Spleen (tissue), 11 donors: ENCODE measurements at regions not wholly inside any gene's neighbourhood (a gene's known extent, or its start where the extent isn't known, plus 50 kb on each side); places are given as distances from the start of the nearest gene placed in this dataset.

Experiments used
- DNase-seq: peaks from one replicate; pipeline ENCODE4 v3.0.0-alpha.2; 2020
- H3K27ac ChIP-seq, 8 donors: fragments of 200-600 bp; sonication (generic) in 7 of 8; 1 replicate in 4 of 8; 2 replicates in 4 of 8; pipeline versions ENCODE4 v1.5.0 to v1.8.0; 2016 to 2021; ENCODE audit warnings: inconsistent platforms in 4 of 8, mild to moderate bottlenecking in 4 of 8, moderate library complexity in 1 of 8
- H3K27me3 ChIP-seq, 7 donors: fragments of 200-600 bp; sonication (generic) in 6 of 7; replicated peaks in 1 of 7; 1 replicate in 4 of 7; 2 replicates in 3 of 7; pipeline versions ENCODE4 v1.5.0 to v1.8.0; 2016 to 2021; ENCODE audit warnings: inconsistent platforms in 3 of 7, mild to moderate bottlenecking in 1 of 7
- H3K36me3 ChIP-seq, 6 donors: fragments of 200-600 bp; sonication (generic) in 5 of 6; 1 replicate in 4 of 6; 2 replicates in 2 of 6; pipeline versions ENCODE4 v1.5.0 to v1.8.0; 2016 to 2021; ENCODE audit warnings: inconsistent platforms in 2 of 6
- H3K4me1 ChIP-seq, 6 donors: fragments of 200-600 bp; sonication (generic) in 5 of 6; 1 replicate in 3 of 6; 2 replicates in 3 of 6; pipeline versions ENCODE4 v1.5.0 to v1.8.0; 2016 to 2021; ENCODE audit warnings: inconsistent platforms in 3 of 6
- H3K4me3 ChIP-seq, 8 donors: fragments of 200-600 bp; sonication (generic) in 7 of 8; 1 replicate in 4 of 8; 2 replicates in 4 of 8; pipeline versions ENCODE4 v1.5.0 to v1.8.0; 2016 to 2021; ENCODE audit warnings: inconsistent platforms in 4 of 8, mild to moderate bottlenecking in 4 of 8, moderate library complexity in 2 of 8
- H3K9me3 ChIP-seq, 8 donors: fragments of 200-600 bp; sonication (generic) in 7 of 8; 1 replicate in 4 of 8; 2 replicates in 4 of 8; pipeline versions ENCODE4 v1.5.0 to v1.8.0; 2016 to 2021; ENCODE audit warnings: inconsistent platforms in 4 of 8
- POLR2A ChIP-seq, 3 donors: fragments of 450-650 bp; IDR thresholded peaks; one replicate each; pipeline ENCODE4 v1.5.1; 2017; ENCODE audit warnings: antibody characterized with exemption in 3 of 3, mild to moderate bottlenecking in 1 of 3
- POLR2AphosphoS5 ChIP-seq, 3 donors: sonication (generic); formaldehyde crosslinking; IDR thresholded peaks; one replicate each; pipeline ENCODE4 v1.5.1; 2017; ENCODE audit warnings: antibody characterized with exemption in 3 of 3
- WGBS, 5 donors: extraction: QIAGEN DNeasy Blood & Tissue Kit in 3 of 5; methylation state at CpG; one replicate each; pipeline versions ENCODE4 v1.1.5 to v1.1.7; 2013 to 2018; 5-methylcytosine and 5-hydroxymethylcytosine counted together
- intact Hi-C: fragments of 100-400 bp; cut with DNase I; formaldehyde crosslinking; loops from one replicate; pipeline ENCODE4 v1.15.0; 2023; ENCODE audit warnings: low total_unique reads
- TF ChIP-seq, protein P1 (sequence below), 11 experiments: fragments of 200-600 bp in 7 of 11; fragments of 450-650 bp in 4 of 11; sonication (generic) in 4 of 11; IDR thresholded peaks in 8 of 11; conservative IDR thresholded peaks in 3 of 11; 1 replicate in 7 of 11; 2 replicates in 4 of 11; pipeline versions ENCODE4 v1.4.0 to v1.8.0; 2016 to 2021; ENCODE audit warnings: antibody characterized with exemption in 11 of 11, inconsistent platforms in 4 of 11, mild to moderate bottlenecking in 1 of 11
- donor health status: healthy with polysubstance abuse.
- donor health status: DM: no; HTN: no; CAD: no; lungs with moderate emphysema.
- donor health status: DM: no; HTN: no; CAD: no.
- donor health status: Bipolar disorder and iron deficiency.
- donor health status: healthy.
- donor health status: DM: no; HTN: no; CAD: no.
- donor health status: DM: yes; HTN: yes; CAD: no.

DNA sequence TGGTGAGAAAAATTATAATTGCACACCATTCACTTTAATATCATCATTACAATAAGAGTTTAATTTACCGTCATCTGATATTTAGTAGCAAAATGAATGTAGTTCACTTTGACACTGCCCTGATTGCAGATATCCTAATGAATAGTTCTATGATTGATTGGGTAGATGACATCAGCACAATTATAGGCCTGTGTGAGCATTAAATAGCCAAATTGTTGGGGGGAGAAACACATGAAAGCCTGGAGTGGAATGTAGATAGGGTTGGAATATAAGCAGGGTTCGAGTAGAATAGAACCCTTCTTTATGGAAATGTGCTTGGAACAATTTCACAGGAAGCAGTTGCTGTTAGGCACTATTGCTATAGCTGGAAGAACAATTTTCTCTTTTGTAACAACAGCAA is 1526.2 kb downstream of the RPA4 start:
- TF ChIP-seq POLR2AphosphoS5 (IDR thresholded peaks at IDR 0.05) (no peak), POLR2A (IDR thresholded peaks at IDR 0.05) (no peak)
- TF ChIP-seq, protein P1, sequence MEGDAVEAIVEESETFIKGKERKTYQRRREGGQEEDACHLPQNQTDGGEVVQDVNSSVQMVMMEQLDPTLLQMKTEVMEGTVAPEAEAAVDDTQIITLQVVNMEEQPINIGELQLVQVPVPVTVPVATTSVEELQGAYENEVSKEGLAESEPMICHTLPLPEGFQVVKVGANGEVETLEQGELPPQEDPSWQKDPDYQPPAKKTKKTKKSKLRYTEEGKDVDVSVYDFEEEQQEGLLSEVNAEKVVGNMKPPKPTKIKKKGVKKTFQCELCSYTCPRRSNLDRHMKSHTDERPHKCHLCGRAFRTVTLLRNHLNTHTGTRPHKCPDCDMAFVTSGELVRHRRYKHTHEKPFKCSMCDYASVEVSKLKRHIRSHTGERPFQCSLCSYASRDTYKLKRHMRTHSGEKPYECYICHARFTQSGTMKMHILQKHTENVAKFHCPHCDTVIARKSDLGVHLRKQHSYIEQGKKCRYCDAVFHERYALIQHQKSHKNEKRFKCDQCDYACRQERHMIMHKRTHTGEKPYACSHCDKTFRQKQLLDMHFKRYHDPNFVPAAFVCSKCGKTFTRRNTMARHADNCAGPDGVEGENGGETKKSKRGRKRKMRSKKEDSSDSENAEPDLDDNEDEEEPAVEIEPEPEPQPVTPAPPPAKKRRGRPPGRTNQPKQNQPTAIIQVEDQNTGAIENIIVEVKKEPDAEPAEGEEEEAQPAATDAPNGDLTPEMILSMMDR (IDR thresholded peaks at IDR 0.05 in 8 of 11, conservative IDR thresholded peaks at IDR 0.05 in 3 of 11) = no peak
- no peaks in the 10 kb centered on the region for H3K4me1 ChIP-seq
- intact Hi-C loops = no loop called here
- no peak overlapping the region for H3K27ac ChIP-seq
- no peak overlapping the region for H3K4me3 ChIP-seq
- no peaks in the 10 kb centered on the region for H3K9me3 ChIP-seq
- DNase-seq = no peak
- H3K36me3 ChIP-seq = no peaks in the 10 kb centered on the region
- 77 to 89% (median 79%) methylated on average over 2 of the region's 2 CpGs for WGBS, 5 donors
- H3K27me3 ChIP-seq = no peaks in the 10 kb centered on the region

DNA sequence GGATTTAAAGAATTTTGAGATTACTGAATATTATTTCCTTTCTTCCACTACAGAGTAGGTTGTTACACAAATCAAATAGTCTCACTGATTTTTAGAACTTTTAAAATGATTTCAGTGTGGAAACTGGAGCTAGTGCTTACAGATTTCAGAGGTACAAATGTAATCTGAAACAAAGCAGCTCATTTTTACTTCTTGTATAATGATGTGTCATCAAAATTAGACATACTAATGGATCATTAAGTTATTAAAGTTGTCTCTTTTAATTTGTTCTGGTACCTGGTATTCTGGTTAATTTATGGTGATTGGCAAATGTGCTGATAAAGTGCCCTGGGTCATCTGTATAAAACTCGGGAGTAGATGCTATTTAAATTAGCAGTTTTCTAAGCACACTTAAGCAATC is 1528.3 kb downstream of the RPA4 start:
- Histone ChIP-seq H3K36me3 (no peaks in the 10 kb centered on the region), H3K27me3 (no peaks in the 10 kb centered on the region), H3K4me1 (no peaks in the 10 kb centered on the region), H3K9me3 (no peaks in the 10 kb centered on the region), H3K4me3 (no peak overlapping the region), H3K27ac (no peak overlapping the region)
- 73 to 82% (median 79%) methylated on average over 1 of the region's 1 CpG for WGBS, 5 donors
- intact Hi-C loops = no loop called here
- no peak for DNase-seq
- TF ChIP-seq, protein P1 (IDR thresholded peaks at IDR 0.05 in 8 of 11, conservative IDR thresholded peaks at IDR 0.05 in 3 of 11) = no peak
- no peak for TF ChIP-seq POLR2A (IDR thresholded peaks at IDR 0.05)
- no peak for TF ChIP-seq POLR2AphosphoS5 (IDR thresholded peaks at IDR 0.05)

DNA sequence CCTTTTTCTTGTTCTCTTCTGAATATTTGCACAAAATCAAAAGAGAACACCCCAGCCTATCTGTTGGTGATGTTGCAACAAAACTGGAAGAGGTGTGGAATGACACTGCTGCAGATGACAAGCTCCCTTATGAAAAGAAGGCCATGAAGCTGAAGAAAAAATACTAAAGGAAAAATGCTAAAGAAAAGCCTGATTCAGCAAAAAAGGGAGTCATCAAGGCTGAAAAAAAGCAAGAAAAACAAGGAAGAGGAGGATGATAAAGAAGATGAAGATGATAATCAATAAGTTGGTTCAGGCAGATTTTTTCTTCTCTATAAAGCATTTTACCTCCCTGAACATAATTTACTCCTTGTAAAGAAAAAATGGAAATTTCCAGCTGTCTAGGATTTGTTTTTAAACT is 1538.8 kb downstream of the RPA4 start:
- H3K27me3 ChIP-seq = no peaks in the 10 kb centered on the region
- DNase-seq = no peak
- intact Hi-C loops = no loop called here

DNA sequence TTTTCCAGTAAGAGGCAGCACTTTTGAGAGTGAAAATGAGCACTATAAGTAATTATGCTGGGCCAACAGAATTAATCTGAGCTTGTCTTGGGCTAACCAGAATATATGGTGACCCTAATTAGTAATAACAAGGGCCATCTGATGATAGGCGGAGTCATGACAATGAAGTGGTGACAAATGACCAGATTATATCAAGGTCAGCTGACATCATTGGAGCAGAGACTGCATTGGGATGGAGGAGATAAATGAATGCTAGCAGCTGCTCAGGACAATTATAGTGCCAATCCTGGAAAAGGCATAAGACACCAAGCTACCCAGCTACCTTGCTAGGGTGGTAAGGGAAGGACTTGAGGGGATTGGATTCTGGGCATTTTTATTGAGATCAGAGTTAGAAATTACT is 1548.7 kb downstream of the RPA4 start:
- intact Hi-C loops = no loop called here
- DNase-seq = no peak
- H3K4me1 ChIP-seq = no peaks in the 10 kb centered on the region
- WGBS, 5 donors = 90 to 94% (median 91%) methylated on average over 1 of the region's 1 CpG
- TF ChIP-seq, protein P1 (IDR thresholded peaks at IDR 0.05 in 8 of 11, conservative IDR thresholded peaks at IDR 0.05 in 3 of 11) = no peak
- TF ChIP-seq POLR2A (IDR thresholded peaks at IDR 0.05) = no peak
- no peak for TF ChIP-seq POLR2AphosphoS5 (IDR thresholded peaks at IDR 0.05)
- no peaks in the 10 kb centered on the region for H3K9me3 ChIP-seq
- H3K4me3 ChIP-seq = no peak overlapping the region
- no peaks in the 10 kb centered on the region for H3K36me3 ChIP-seq
- H3K27ac ChIP-seq = no peak overlapping the region
- H3K27me3 ChIP-seq = no peaks in the 10 kb centered on the region

More for the DNA sequence above, 1538.8 kb downstream of the RPA4 start:
- H3K27ac ChIP-seq = no peak overlapping the region
- H3K36me3 ChIP-seq = no peaks in the 10 kb centered on the region
- H3K4me1 ChIP-seq = no peaks in the 10 kb centered on the region
- no peaks in the 10 kb centered on the region for H3K9me3 ChIP-seq
- TF ChIP-seq POLR2AphosphoS5 (IDR thresholded peaks at IDR 0.05) (no peak), POLR2A (IDR thresholded peaks at IDR 0.05) (no peak)
- TF ChIP-seq, protein P1 (IDR thresholded peaks at IDR 0.05 in 8 of 11, conservative IDR thresholded peaks at IDR 0.05 in 3 of 11) = no peak
- no peak overlapping the region for H3K4me3 ChIP-seq
